RWPE1 (cell line): ENCODE measurements at regions not wholly inside any gene's neighbourhood (a gene's known extent, or its start where the extent isn't known, plus 50 kb on each side); places are given as distances from the start of the nearest gene placed in this dataset.

Source experiments
- CTCF ChIA-PET: fragments of 350-600 bp; sonication (Branson Sonifier 250); formaldehyde crosslinking; extraction: SDS; loops from one replicate; lab custom pipeline; 2021; lab: Yijun Ruan, JAX
- POLR2A ChIA-PET: fragments of 400-600 bp; formaldehyde crosslinking; extraction: SDS; loops from one replicate; lab custom pipeline; 2020; ENCODE audit warnings: antibody characterized with exemption; ENCODE audit not compliant: low non-redundant PET; lab: Yijun Ruan, JAX
- DNase-seq: peaks from one replicate; pipeline ENCODE4 v3.0.0; 2012; ENCODE audit warnings: low spot score
- H3K27ac ChIP-seq: fragments of 450-650 bp; 2 replicates; pipeline ENCODE4 v1.5.1; 2017
- TF ChIP-seq, protein P1 (sequence below): fragments of 450-650 bp; conservative IDR thresholded peaks from 2 replicates; pipeline ENCODE4 v1.5.1; 2017; ENCODE audit warnings: low read depth, mild to moderate bottlenecking

DNA sequence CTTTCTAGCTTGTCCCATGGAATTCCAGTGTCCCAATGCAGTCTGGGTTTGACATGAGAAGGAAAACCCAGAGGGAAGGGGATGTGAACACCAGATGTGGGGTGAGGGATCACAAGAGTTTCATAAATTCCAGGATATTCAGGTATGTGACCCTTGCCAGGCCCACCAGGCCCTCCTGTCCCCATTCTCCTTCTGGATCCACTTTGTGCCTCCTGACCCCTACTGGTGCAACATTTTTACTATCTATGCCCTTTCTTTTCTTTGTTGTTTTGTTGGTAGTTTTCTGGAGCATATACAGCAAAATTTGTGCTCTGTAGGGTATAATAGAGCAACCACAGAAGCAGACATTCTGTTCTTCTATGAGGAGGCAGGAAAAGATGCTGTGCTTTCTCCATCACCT lies 597.0 kb upstream of the GRAMD2B start:
- ChIA-PET CTCF (interaction anchor here (0.6 kb wide), 2 partner anchors 25 to 1807 kb away, joined by 4 to 5 read pairs; no protein-coding TSS in a partner anchor), POLR2A (no interaction called here)
- TF ChIP-seq, protein P1, sequence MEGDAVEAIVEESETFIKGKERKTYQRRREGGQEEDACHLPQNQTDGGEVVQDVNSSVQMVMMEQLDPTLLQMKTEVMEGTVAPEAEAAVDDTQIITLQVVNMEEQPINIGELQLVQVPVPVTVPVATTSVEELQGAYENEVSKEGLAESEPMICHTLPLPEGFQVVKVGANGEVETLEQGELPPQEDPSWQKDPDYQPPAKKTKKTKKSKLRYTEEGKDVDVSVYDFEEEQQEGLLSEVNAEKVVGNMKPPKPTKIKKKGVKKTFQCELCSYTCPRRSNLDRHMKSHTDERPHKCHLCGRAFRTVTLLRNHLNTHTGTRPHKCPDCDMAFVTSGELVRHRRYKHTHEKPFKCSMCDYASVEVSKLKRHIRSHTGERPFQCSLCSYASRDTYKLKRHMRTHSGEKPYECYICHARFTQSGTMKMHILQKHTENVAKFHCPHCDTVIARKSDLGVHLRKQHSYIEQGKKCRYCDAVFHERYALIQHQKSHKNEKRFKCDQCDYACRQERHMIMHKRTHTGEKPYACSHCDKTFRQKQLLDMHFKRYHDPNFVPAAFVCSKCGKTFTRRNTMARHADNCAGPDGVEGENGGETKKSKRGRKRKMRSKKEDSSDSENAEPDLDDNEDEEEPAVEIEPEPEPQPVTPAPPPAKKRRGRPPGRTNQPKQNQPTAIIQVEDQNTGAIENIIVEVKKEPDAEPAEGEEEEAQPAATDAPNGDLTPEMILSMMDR, result no peak

DNA sequence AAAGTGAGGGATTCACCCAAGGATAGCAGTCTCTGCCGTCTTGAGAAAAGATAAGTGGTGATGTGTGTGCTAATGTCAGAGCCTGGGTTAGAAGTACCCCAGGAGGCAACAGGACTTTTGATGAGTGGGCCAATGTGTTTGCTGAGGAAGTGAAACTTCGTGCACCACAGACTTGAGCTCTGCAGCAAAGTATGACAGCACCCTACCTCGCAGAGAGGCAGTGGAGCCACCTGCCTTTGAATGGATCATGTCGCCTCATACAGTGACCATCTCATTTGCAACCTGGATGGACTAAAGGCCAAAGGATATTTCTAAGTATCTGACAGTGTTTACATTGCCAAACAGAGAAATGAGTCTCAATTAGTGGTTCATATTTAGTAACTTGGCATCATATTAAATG lies 593.9 kb upstream of the GRAMD2B start:
- TF ChIP-seq, protein P1, result no peak
- ChIA-PET CTCF (no interaction called here), POLR2A (no interaction called here)
- no peak for DNase-seq
- no peak overlapping the region for H3K27ac ChIP-seq

More for the DNA sequence above, 597.0 kb upstream of the GRAMD2B start:
- no peak for DNase-seq
- H3K27ac ChIP-seq, result no peak overlapping the region

DNA sequence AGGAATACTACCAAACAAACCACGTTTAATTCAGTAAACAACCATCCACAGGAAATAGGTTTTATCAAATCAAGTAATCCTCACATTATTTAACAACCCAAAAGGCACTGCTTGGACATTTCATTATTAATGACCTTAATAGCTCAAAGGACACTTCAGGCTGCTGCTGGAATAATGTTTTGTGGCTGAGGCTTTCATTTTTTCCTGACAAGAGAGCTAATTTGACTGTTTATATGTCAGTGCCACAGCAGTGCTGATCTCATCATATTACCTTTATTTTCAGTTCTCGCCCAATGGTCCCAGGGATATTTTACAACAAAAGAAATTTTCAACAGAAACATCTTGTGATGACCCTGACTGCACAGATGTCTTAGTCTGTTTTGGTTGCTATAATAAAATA lies 589.8 kb upstream of the GRAMD2B start:
- CTCF ChIA-PET, result no interaction called here
- POLR2A ChIA-PET, result no interaction called here
- TF ChIP-seq, protein P1, result no peak
- no peak for DNase-seq
- no peak overlapping the region for H3K27ac ChIP-seq

DNA sequence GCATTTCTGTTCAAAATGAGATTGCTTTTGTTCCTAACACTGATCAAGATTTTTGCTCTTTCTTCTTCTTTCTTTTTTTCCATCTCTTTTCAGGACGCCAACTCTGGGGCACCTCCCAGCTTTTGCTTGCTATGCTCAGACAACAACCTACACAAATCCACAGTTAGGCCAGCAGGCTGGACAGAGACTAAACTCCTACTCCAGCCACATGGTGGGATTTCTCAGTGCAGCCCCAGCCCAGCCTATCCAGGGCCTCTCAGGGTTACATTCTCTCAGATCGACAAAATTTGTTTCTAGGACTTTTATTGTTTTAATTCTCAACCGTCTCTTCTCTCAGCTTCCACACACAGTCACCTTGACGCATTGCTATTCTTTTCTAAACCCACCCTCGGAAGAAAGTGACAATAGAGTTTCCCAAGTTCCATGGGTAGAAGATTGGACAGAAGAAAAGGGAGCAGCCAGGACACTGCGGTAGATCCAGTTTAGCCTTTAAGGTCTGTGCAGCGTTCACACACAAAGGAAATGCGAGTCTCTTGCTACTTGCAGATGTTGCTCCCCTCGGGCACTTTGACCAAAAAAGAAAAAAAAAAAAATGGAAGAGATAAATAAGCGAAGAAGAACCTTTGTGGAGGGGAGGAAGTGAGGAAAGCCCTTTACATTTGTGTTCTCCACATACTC lies 588.6 kb upstream of the GRAMD2B start:
- POLR2A ChIA-PET, result interaction anchor here (0.6 kb wide), 1 partner anchor 68 kb away, joined by 3 read pairs; no protein-coding TSS in a partner anchor
- TF ChIP-seq, protein P1, result no peak

DNA sequence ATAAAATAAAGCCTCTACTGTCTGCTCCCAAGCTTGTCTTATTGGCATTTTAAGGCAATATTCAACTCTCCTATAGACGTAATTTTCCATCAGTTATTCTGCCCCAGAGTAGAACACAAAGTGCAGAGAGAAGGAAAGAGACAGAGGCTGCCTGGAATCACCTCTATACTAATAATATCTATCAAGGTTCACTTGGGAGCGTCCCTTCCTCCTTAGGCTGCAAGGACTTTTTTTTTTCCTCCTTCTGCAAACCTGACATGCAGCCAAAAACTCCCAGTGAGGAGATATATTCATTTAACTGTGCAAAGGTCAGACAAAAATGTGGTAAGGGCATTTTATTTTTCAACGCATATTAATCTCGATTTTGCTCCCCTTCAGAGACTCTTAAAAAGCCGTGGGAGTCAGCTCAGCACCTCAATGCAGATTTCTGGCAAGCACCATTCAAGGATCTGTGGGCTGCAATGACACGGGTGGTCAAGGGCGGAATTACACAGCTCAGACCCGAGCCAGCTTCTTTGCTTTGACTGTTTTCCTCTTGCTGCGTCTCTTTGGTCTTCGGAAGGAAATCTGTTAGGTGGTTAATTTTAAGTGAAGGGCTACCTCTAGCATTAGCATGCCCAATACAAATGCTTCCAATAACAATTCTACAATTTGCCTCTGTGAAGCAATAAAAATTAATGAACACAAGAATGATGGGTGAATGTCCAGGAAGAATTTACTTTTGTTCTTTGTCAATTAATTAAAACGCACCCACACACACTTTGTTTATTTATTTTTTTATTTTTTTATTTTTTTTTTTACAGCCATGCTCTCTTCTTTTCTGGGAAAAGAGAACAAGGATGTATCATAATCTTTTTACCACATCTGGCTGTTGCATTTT lies 587.7 kb upstream of the GRAMD2B start:
- peak; percentile 38 for DNase-seq
- ChIA-PET CTCF (interaction anchor here (0.6 to 1.4 kb wide), 10 partner anchors 9 to 1895 kb away, joined by 3 to 6 read pairs (median 4); no protein-coding TSS in a partner anchor), POLR2A (no interaction called here)
- TF ChIP-seq, protein P1, result peak; percentile 27; the same call in 1 of the 2 replicates
- no peak overlapping the region for H3K27ac ChIP-seq

More for the DNA sequence above, 588.6 kb upstream of the GRAMD2B start:
- DNase-seq, result no peak
- H3K27ac ChIP-seq, result no peak overlapping the region
- CTCF ChIA-PET, result interaction anchor here (0.6 to 1.4 kb wide), 5 partner anchors 237 to 1894 kb away, joined by 3 to 6 read pairs (median 6); no protein-coding TSS in a partner anchor

DNA sequence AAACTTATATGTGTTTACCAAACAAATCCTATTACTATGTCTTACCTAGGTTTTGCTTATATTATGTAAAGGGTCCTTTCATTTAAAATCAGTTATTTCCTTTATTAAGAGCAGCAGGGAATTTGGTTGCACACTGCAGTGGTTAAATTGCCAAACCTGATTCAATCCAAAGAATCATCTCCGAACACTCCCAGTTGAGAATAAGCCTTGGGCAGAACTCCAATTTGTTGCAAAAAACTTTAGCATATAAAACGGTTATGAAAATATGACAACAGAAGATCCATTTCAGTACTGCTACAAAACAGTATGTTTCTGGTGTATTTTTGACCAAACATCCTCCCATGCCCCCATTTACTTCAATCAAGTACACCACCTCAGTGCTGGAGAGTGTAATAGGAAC lies 587.0 kb upstream of the GRAMD2B start:
- no peak overlapping the region for H3K27ac ChIP-seq
- ChIA-PET CTCF (interaction anchor here (0.6 to 1.4 kb wide), 5 partner anchors 8 to 793 kb away, joined by 3 to 6 read pairs (median 3); no protein-coding TSS in a partner anchor), POLR2A (no interaction called here)
- no peak for DNase-seq
- TF ChIP-seq, protein P1, result no peak
